K562 (cell line): ENCODE measurements at regions not wholly inside any gene's neighbourhood (a gene's known extent, or its start where the extent isn't known, plus 50 kb on each side); places are given as distances from the start of the nearest gene placed in this dataset.

Experiments used
- ATAC-seq: fragments of 200-7000 bp; cut with Tn5 transposase; 3 replicates; pipeline ENCODE4 v1.9.1; 2020; ENCODE audit warnings: moderate library complexity
- BruUV-seq: library from RNA; stranded (reverse); fragments of 400-500 nt; replicated peaks from 2 replicates; lab custom pipeline; 2021; lab: Mats Ljungman, UMichigan
- CTCF ChIA-PET: fragments of 300-600 bp; formaldehyde crosslinking; extraction: SDS; loops from one replicate; lab custom pipeline; 2021; ENCODE audit warnings: low intra/inter-chr PET ratio; lab: Yijun Ruan, JAX
- POLR2A ChIA-PET: fragments of 300-600, 350-650 bp; sonication (Branson Sonifier 250); formaldehyde crosslinking; extraction: SDS; loops from one replicate; lab custom pipeline; 2021; ENCODE audit warnings: antibody characterized with exemption, inconsistent platforms; lab: Yijun Ruan, JAX
- DNase-seq, 4 experiments: peaks; one replicate each; pipeline versions ENCODE4 v3.0.0 to v3.0.0-alpha.2; 2011 to 2018; ENCODE audit warnings: low spot score in 3 of 4, mixed read lengths in 3 of 4; ENCODE audit errors: extremely low read depth in 1 of 4
- FAIRE-seq: peaks from 2 replicates; lab custom pipeline; 2011; peaks lifted over from hg19 to GRCh38; lab: Jason Lieb, UNC
- H2AFZ ChIP-seq: 2 replicates; pipeline ENCODE4 v1.6.0; 2011; ENCODE audit warnings: low read depth, low read length, control low read depth, inconsistent platforms
- H3K27ac ChIP-seq: fragments of 200-600 bp; 3 replicates; pipeline ENCODE4 v1.8.0; 2011; ENCODE audit warnings: low read depth, mild to moderate bottlenecking, control low read depth, inconsistent platforms, low read length, moderate library complexity, mixed read lengths; ENCODE audit errors: extremely low read depth
- H3K27me3 ChIP-seq, 2 experiments: fragments of 300-600 bp in 1 of 2; 2 replicates in 1 of 2; 3 replicates in 1 of 2; pipeline versions ENCODE4 v1.6.0 to v1.8.0; 2011; ENCODE audit warnings: inconsistent platforms in 2 of 2, low read length in 2 of 2, mild to moderate bottlenecking in 1 of 2, mixed read lengths in 1 of 2, moderate library complexity in 1 of 2; ENCODE audit not compliant: control insufficient read depth in 2 of 2, insufficient read depth in 2 of 2
- H3K36me3 ChIP-seq: fragments of 300-600 bp; 3 replicates; pipeline ENCODE4 v1.8.0; 2011; ENCODE audit warnings: mild to moderate bottlenecking, low read length, inconsistent platforms; ENCODE audit not compliant: control insufficient read depth, insufficient read depth
- H3K4me1 ChIP-seq, 2 experiments: fragments of 200-600 bp in 1 of 2; replicated peaks in 1 of 2; 2 replicates in 1 of 2; 3 replicates in 1 of 2; pipeline versions ENCODE4 v1.5.1 to v1.8.0; 2011; ENCODE audit warnings: inconsistent platforms in 2 of 2, low read length in 2 of 2, mild to moderate bottlenecking in 1 of 2, mixed read lengths in 1 of 2, moderate library complexity in 1 of 2; ENCODE audit not compliant: control insufficient read depth in 2 of 2, insufficient read depth in 2 of 2
- H3K4me2 ChIP-seq: 2 replicates; pipeline ENCODE4 v1.6.1; 2011; ENCODE audit warnings: low read length, control low read depth, inconsistent platforms, mixed read lengths; ENCODE audit not compliant: insufficient read depth
- H3K4me3 ChIP-seq: fragments of 200-600 bp; sonication (generic), shearing (Covaris generic); 2 replicates; pipeline ENCODE4 v1.5.1; 2016; ENCODE audit warnings: control low read depth, inconsistent platforms
- H3K79me2 ChIP-seq: fragments of 200-600 bp; 3 replicates; pipeline ENCODE4 v1.8.0; 2011; ENCODE audit warnings: low read length, inconsistent platforms; ENCODE audit not compliant: control insufficient read depth, insufficient read depth
- H3K9ac ChIP-seq, 2 experiments: 2 replicates each; pipeline versions ENCODE4 v1.6.0 to v1.6.1; 2011; ENCODE audit warnings: low read depth in 2 of 2, low read length in 2 of 2, control low read depth in 1 of 2, inconsistent platforms in 1 of 2, mild to moderate bottlenecking in 1 of 2, mixed read lengths in 1 of 2; ENCODE audit not compliant: insufficient read depth in 1 of 2
- H3K9me1 ChIP-seq: one replicate; pipeline ENCODE4 v1.6.0; 2011; ENCODE audit warnings: inconsistent platforms, mild to moderate bottlenecking, low read length, moderate library complexity; ENCODE audit not compliant: control insufficient read depth, insufficient read depth
- H3K9me3 ChIP-seq: replicated peaks from 2 replicates; pipeline ENCODE4 v1.5.1; 2011; ENCODE audit warnings: low read depth, low read length, inconsistent platforms; ENCODE audit not compliant: control insufficient read depth, insufficient read depth
- H4K20me1 ChIP-seq: replicated peaks from 2 replicates; pipeline ENCODE4 v1.6.1; 2011; ENCODE audit warnings: low read length, inconsistent platforms, mixed read lengths; ENCODE audit not compliant: control insufficient read depth, insufficient read depth
- ATF3 ChIP-seq, 2 experiments: fragments of 450-650 bp in 1 of 2; sonication (generic) in 1 of 2; formaldehyde crosslinking in 1 of 2; IDR thresholded peaks in 1 of 2; conservative IDR thresholded peaks in 1 of 2; 2 replicates each; pipeline versions ENCODE4 v1.6.1 to v1.8.1; 2016 to 2023; ENCODE audit warnings: mild to moderate bottlenecking in 2 of 2, moderate library complexity in 2 of 2, inconsistent platforms in 1 of 2, missing genetic modification reagents in 1 of 2
- HNRNPL ChIP-seq: fragments of 200-400 bp; formaldehyde crosslinking; IDR thresholded peaks from 2 replicates; pipeline ENCODE4 v1.6.1; 2017; ENCODE audit warnings: low read depth, mild to moderate bottlenecking, low read length
- MYNN ChIP-seq, 2 experiments: sonication (generic); formaldehyde crosslinking in 1 of 2; IDR thresholded peaks; 2 replicates each; pipeline versions ENCODE4 v1.5.0 to v1.6.1; 2016 to 2020; ENCODE audit warnings: antibody characterized with exemption in 1 of 2, missing genetic modification reagents in 1 of 2
- NR1H2 ChIP-seq: sonication (generic); formaldehyde crosslinking; IDR thresholded peaks from 2 replicates; pipeline ENCODE4 v1.4.0; 2020; ENCODE audit warnings: mild to moderate bottlenecking, missing genetic modification reagents
- POLR2B ChIP-seq: fragments of 450-650 bp; IDR thresholded peaks from 2 replicates; pipeline ENCODE4 v1.6.1; 2018; ENCODE audit warnings: low read depth; ENCODE audit not compliant: partially characterized antibody
- RAD21 ChIP-seq, 2 experiments: fragments of 250-450 bp in 1 of 2; fragments of 450-650 bp in 1 of 2; sonication (Bioruptor Pico) in 1 of 2; formaldehyde crosslinking in 1 of 2; IDR thresholded peaks in 1 of 2; conservative IDR thresholded peaks in 1 of 2; 2 replicates each; pipeline versions ENCODE4 v1.4.0 to v1.8.0; 2020 to 2022; ENCODE audit warnings: mild to moderate bottlenecking in 2 of 2, moderate library complexity in 1 of 2
- RBBP5 ChIP-seq: fragments of 200-600 bp; sonication (generic); IDR thresholded peaks from 2 replicates; pipeline ENCODE4 v1.6.1; 2012; ENCODE audit warnings: borderline replicate concordance, mild to moderate bottlenecking, low read length, control low read depth, inconsistent platforms; ENCODE audit not compliant: insufficient read depth, poor library complexity, severe bottlenecking
- in situ Hi-C: fragments of 300-500 bp; cut with MboI; formaldehyde crosslinking; loops from 4 replicates; pipeline ENCODE4 v1.15.0; 2018; ENCODE audit warnings: inconsistent platforms, mixed read lengths
- intact Hi-C: fragments of 100-400 bp; cut with micrococcal nuclease; formaldehyde crosslinking; loops from 2 replicates; pipeline ENCODE4 v1.14.2; 2022

GRCh38 chr1:101165954-101166353 lies 70.9 kb upstream of the S1PR1 start:
- TF ChIP-seq HNRNPL (no peak), MYNN (IDR thresholded peaks at IDR 0.05) (no peak), MYNN (CRISPR knock-in tag; IDR thresholded peaks at IDR 0.05) (no peak), POLR2B (no peak), RBBP5 (no peak), RAD21 (CRISPR knock-in tag; conservative IDR thresholded peaks at IDR 0.05 in 1 of 2, IDR thresholded peaks at IDR 0.05 in 1 of 2) (peak; percentile 13 to 23; a peak in 2 of 4 replicates), ATF3 (IDR thresholded peaks at IDR 0.05) (peak; percentile 26; the same call in 1 of the 2 replicates), ATF3 (CRISPR knock-in tag; conservative IDR thresholded peaks at IDR 0.05) (no peak), NR1H2 (CRISPR knock-in tag) (no peak)
- Histone ChIP-seq H3K4me3 (no peak overlapping the region), H3K4me2 (no peak overlapping the region), H3K4me1 (no peaks in the 10 kb centered on the region), H3K79me2 (no peaks in the 10 kb centered on the region), H4K20me1 (no peaks in the 10 kb centered on the region), H3K9me1 (no peaks in the 10 kb centered on the region), H3K9me3 (no peaks in the 10 kb centered on the region), H2AFZ (no peak overlapping the region), H3K27ac (no peak overlapping the region), H3K9ac (no peak overlapping the region), H3K36me3 (no peaks in the 10 kb centered on the region), H3K27me3 (no peaks in the 10 kb centered on the region)
- BruUV-seq: no TSS peak
- in situ Hi-C loops (no loop called here), intact Hi-C loops (no loop called here)
- ChIA-PET POLR2A (interaction anchor here (0.6 kb wide), 1 partner anchor 1344 kb away, joined by 3 read pairs; no protein-coding TSS in a partner anchor), CTCF (no interaction called here)
- no peak for FAIRE-seq
- ATAC-seq: no peak
- DNase-seq: no peak
